ENCODE measurements at regions not wholly inside any gene's neighbourhood (a gene's known extent, or its start where the extent isn't known, plus 50 kb on each side); places are given as distances from the start of the nearest gene placed in this dataset.

DNA sequence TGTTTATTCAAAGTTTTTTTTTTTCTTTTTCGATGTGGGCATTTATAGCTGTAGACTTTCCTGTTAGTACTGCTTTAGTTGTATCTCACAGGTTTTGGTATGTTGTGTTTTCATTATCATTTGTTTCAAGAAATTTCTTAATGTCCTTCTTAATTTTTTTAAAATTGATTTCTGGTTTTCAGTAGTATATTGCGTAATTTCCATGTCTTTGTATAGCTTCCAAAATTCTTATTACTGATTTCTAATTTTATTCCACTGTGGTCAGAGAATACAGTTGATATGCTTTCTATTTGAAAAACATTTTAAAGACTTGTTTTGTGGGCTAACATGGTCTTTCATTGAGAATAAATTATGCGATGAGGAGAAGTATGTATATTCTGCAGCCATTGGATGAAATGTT lies 463.2 kb upstream of the B3GALT2 start:
- no peak for DNase-seq (ENCODE audit: low spot score)

DNA sequence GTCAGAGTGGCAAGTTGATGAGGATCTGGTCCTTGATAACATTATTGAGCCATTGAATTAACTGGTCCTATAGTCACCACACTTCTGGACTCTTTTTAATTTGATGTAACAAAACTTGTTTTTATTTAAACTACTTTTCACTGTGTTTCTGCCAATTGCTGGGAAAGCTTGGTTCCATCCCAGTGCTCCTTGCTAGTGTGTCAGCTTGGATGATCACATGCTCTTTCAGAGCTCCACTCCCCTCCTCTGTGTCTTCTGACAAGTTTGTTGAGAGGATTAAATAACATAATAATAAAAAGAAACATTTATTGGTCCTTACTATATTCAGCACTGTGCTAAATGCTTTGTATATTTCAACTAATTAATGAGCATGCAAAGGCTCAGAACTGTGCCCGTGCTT lies 448.5 kb upstream of the B3GALT2 start:
- H3K4me2 ChIP-seq, result no peak overlapping the region
- H3K27ac ChIP-seq, result no peak overlapping the region
- H3K9me2 ChIP-seq (replicated peaks; ENCODE audit: insufficient read depth), result no peaks in the 10 kb centered on the region
- WGBS (ENCODE audit: low lambda C conversion rate, missing lambda C conversion rate), result 97% methylated on average over 1 of the region's 1 CpG
- no peaks in the 10 kb centered on the region for H3K36me3 ChIP-seq (replicated peaks; ENCODE audit: insufficient read depth, low read depth)
- H3K4me1 ChIP-seq (ENCODE audit: insufficient read depth), result no peaks in the 10 kb centered on the region
- no peak overlapping the region for H3K4me3 ChIP-seq
- no peaks in the 10 kb centered on the region for H3K79me2 ChIP-seq
- H3K27me3 ChIP-seq, result no peaks in the 10 kb centered on the region
- H4K20me1 ChIP-seq (ENCODE audit: insufficient read depth, poor library complexity, severe bottlenecking), result no peaks in the 10 kb centered on the region
- no peak for TF ChIP-seq EZH2phosphoT487 (IDR thresholded peaks at IDR 0.05; ENCODE audit: low read depth, severe bottlenecking, unreplicated experiment)
- no peak for TF ChIP-seq EZH2 (IDR thresholded peaks at IDR 0.05; ENCODE audit: borderline replicate concordance)
- TF ChIP-seq, protein P1, sequence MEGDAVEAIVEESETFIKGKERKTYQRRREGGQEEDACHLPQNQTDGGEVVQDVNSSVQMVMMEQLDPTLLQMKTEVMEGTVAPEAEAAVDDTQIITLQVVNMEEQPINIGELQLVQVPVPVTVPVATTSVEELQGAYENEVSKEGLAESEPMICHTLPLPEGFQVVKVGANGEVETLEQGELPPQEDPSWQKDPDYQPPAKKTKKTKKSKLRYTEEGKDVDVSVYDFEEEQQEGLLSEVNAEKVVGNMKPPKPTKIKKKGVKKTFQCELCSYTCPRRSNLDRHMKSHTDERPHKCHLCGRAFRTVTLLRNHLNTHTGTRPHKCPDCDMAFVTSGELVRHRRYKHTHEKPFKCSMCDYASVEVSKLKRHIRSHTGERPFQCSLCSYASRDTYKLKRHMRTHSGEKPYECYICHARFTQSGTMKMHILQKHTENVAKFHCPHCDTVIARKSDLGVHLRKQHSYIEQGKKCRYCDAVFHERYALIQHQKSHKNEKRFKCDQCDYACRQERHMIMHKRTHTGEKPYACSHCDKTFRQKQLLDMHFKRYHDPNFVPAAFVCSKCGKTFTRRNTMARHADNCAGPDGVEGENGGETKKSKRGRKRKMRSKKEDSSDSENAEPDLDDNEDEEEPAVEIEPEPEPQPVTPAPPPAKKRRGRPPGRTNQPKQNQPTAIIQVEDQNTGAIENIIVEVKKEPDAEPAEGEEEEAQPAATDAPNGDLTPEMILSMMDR (IDR thresholded peaks at IDR 0.05; ENCODE audit: poor library complexity), result no peak
- DNase-seq (ENCODE audit: low spot score), result no peak
- H3K9me3 ChIP-seq (ENCODE audit: low read depth), result no peaks in the 10 kb centered on the region
- H2AFZ ChIP-seq, result no peak overlapping the region

More for the DNA sequence above, 463.2 kb upstream of the B3GALT2 start:
- Histone ChIP-seq H2AFZ (no peak overlapping the region), H3K4me2 (no peak overlapping the region), H3K27me3 (no peaks in the 10 kb centered on the region), H3K36me3 (replicated peaks; ENCODE audit: insufficient read depth, low read depth) (no peaks in the 10 kb centered on the region), H3K9me3 (ENCODE audit: low read depth) (no peaks in the 10 kb centered on the region), H3K4me3 (no peak overlapping the region), H4K20me1 (ENCODE audit: insufficient read depth, poor library complexity, severe bottlenecking) (no peaks in the 10 kb centered on the region), H3K9me2 (replicated peaks; ENCODE audit: insufficient read depth) (no peaks in the 10 kb centered on the region), H3K27ac (no peak overlapping the region), H3K4me1 (ENCODE audit: insufficient read depth) (no peaks in the 10 kb centered on the region), H3K79me2 (no peaks in the 10 kb centered on the region)
- WGBS (ENCODE audit: low lambda C conversion rate, missing lambda C conversion rate), result 63% methylated on average over 3 of the region's 3 CpGs
- TF ChIP-seq EZH2 (IDR thresholded peaks at IDR 0.05; ENCODE audit: borderline replicate concordance) (no peak), EZH2phosphoT487 (IDR thresholded peaks at IDR 0.05; ENCODE audit: low read depth, severe bottlenecking, unreplicated experiment) (no peak)
- TF ChIP-seq, protein P1 (IDR thresholded peaks at IDR 0.05; ENCODE audit: poor library complexity), result no peak

DNA sequence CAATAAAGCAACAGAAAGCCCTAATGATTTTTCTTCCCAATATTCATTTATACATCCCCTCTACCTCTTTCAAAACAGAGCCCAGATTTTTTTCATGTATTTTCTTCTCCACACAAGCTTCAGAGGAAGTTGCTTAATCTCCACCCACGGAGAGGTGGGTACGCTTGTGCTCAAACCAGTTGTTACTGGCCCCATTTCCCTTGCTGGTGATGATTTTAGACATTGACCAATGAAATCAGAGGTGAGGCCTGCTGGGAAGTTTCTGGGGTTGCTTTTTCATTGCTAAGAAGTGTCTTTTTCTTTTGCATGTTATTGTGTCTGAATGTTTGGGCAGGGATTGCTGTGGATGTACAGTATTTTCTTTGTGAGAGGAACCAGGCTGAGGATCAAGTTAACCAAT lies 448.1 kb upstream of the B3GALT2 start:
- TF ChIP-seq EZH2phosphoT487 (IDR thresholded peaks at IDR 0.05; ENCODE audit: low read depth, severe bottlenecking, unreplicated experiment) (no peak), EZH2 (IDR thresholded peaks at IDR 0.05; ENCODE audit: borderline replicate concordance) (no peak)
- TF ChIP-seq, protein P1 (IDR thresholded peaks at IDR 0.05; ENCODE audit: poor library complexity), result no peak

DNA sequence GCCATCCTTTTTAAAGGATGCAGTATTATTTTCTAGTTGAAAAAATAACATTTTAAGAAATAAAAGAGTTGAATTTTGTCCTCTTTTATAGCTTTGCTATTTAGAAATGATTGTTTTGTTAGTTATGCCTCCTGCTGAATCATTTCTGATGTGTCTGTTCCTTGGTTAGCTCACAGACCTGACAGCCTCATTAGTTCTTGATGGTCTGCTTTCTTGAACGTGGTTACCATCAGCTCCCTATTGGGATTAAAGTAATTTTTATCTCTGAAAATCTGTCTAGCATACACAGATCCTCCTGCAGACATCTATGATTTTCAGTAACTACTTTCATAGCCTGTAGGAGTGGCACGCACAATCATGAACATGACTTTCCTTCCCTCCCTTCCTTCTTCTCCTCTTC lies 447.6 kb upstream of the B3GALT2 start:
- Histone ChIP-seq H4K20me1 (ENCODE audit: insufficient read depth, poor library complexity, severe bottlenecking) (no peaks in the 10 kb centered on the region), H2AFZ (no peak overlapping the region), H3K79me2 (no peaks in the 10 kb centered on the region), H3K4me2 (no peak overlapping the region), H3K4me1 (ENCODE audit: insufficient read depth) (no peaks in the 10 kb centered on the region), H3K27me3 (no peaks in the 10 kb centered on the region), H3K36me3 (replicated peaks; ENCODE audit: insufficient read depth, low read depth) (no peaks in the 10 kb centered on the region), H3K9me2 (replicated peaks; ENCODE audit: insufficient read depth) (no peaks in the 10 kb centered on the region), H3K9me3 (ENCODE audit: low read depth) (no peaks in the 10 kb centered on the region), H3K4me3 (no peak overlapping the region), H3K27ac (no peak overlapping the region)
- no peak for DNase-seq (ENCODE audit: low spot score)
- TF ChIP-seq EZH2 (IDR thresholded peaks at IDR 0.05; ENCODE audit: borderline replicate concordance) (no peak), EZH2phosphoT487 (IDR thresholded peaks at IDR 0.05; ENCODE audit: low read depth, severe bottlenecking, unreplicated experiment) (no peak)
- TF ChIP-seq, protein P1 (IDR thresholded peaks at IDR 0.05; ENCODE audit: poor library complexity), result no peak
- WGBS (ENCODE audit: low lambda C conversion rate, missing lambda C conversion rate), result 31% methylated on average over 2 of the region's 2 CpGs

More for the DNA sequence above, 448.1 kb upstream of the B3GALT2 start:
- WGBS (ENCODE audit: low lambda C conversion rate, missing lambda C conversion rate), result 77% methylated on average over 2 of the region's 2 CpGs
- no peak overlapping the region for H3K4me2 ChIP-seq
- no peaks in the 10 kb centered on the region for H3K27me3 ChIP-seq
- no peaks in the 10 kb centered on the region for H3K9me3 ChIP-seq (ENCODE audit: low read depth)
- H4K20me1 ChIP-seq (ENCODE audit: insufficient read depth, poor library complexity, severe bottlenecking), result no peaks in the 10 kb centered on the region
- no peak overlapping the region for H3K4me3 ChIP-seq
- H3K79me2 ChIP-seq, result no peaks in the 10 kb centered on the region
- H3K27ac ChIP-seq, result no peak overlapping the region
- H2AFZ ChIP-seq, result no peak overlapping the region
- no peak for DNase-seq (ENCODE audit: low spot score)
- no peaks in the 10 kb centered on the region for H3K9me2 ChIP-seq (replicated peaks; ENCODE audit: insufficient read depth)
- H3K4me1 ChIP-seq (ENCODE audit: insufficient read depth), result no peaks in the 10 kb centered on the region
- H3K36me3 ChIP-seq (replicated peaks; ENCODE audit: insufficient read depth, low read depth), result no peaks in the 10 kb centered on the region
